OCI-LY1 (cell line): ENCODE measurements at regions not wholly inside any gene's neighbourhood (a gene's known extent, or its start where the extent isn't known, plus 50 kb on each side); places are given as distances from the start of the nearest gene placed in this dataset.

ENCODE experiments used
- H2AFZ ChIP-seq: fragments of 200-600 bp; sonication (generic), shearing (Covaris generic); 2 replicates; pipeline ENCODE4 v1.6.0; 2014; ENCODE audit warnings: antibody characterized with exemption, mild to moderate bottlenecking, low read length
- H3F3A ChIP-seq: fragments of 200-600 bp; sonication (generic), shearing (Covaris generic); 2 replicates; pipeline ENCODE4 v1.6.0; 2014; ENCODE audit warnings: mild to moderate bottlenecking, antibody characterized with exemption, low read length, moderate library complexity; ENCODE audit not compliant: insufficient read depth
- H3K27ac ChIP-seq: fragments of 200-600 bp; sonication (generic); 2 replicates; pipeline ENCODE4 v1.5.1; 2014; ENCODE audit warnings: low read length, mixed run types, mild to moderate bottlenecking, low read depth; ENCODE audit not compliant: poor library complexity, severe bottlenecking
- H3K27me3 ChIP-seq: fragments of 200-600 bp; sonication (generic); 2 replicates; pipeline ENCODE4 v1.6.0; 2014; ENCODE audit warnings: antibody characterized with exemption, mild to moderate bottlenecking, low read length, moderate library complexity; ENCODE audit not compliant: insufficient read depth
- H3K36me3 ChIP-seq: fragments of 200-600 bp; sonication (generic); 2 replicates; pipeline ENCODE4 v1.6.1; 2014; ENCODE audit warnings: mild to moderate bottlenecking, antibody characterized with exemption, low read length, moderate library complexity, mixed read lengths; ENCODE audit not compliant: insufficient read depth
- H3K4me1 ChIP-seq: fragments of 200-600 bp; sonication (generic); 2 replicates; pipeline ENCODE4 v1.5.1; 2014; ENCODE audit warnings: mild to moderate bottlenecking, low read length, moderate library complexity; ENCODE audit not compliant: insufficient read depth, severe bottlenecking
- H3K4me2 ChIP-seq: fragments of 200-600 bp; sonication (generic), shearing (Covaris generic); 2 replicates; pipeline ENCODE4 v1.6.1; 2014; ENCODE audit warnings: low read length
- H3K4me3 ChIP-seq: fragments of 200-600 bp; sonication (generic); 2 replicates; pipeline ENCODE4 v1.5.1; 2014; ENCODE audit warnings: low read length, low read depth, mild to moderate bottlenecking, mixed read lengths; ENCODE audit not compliant: poor library complexity, severe bottlenecking
- H3K79me2 ChIP-seq: fragments of 200-600 bp; shearing (Covaris generic); 2 replicates; pipeline ENCODE4 v1.6.1; 2016; ENCODE audit warnings: mixed run types, low read length, mixed read lengths; ENCODE audit not compliant: insufficient read depth
- H3K9ac ChIP-seq: fragments of 200-600 bp; sonication (generic), shearing (Covaris generic); 2 replicates; pipeline ENCODE4 v1.6.1; 2014; ENCODE audit warnings: mild to moderate bottlenecking, low read length, mixed read lengths
- H3K9me2 ChIP-seq: fragments of 200-600 bp; sonication (generic), shearing (Covaris generic); 2 replicates; pipeline ENCODE4 v1.6.1; 2014; ENCODE audit warnings: low read depth, mild to moderate bottlenecking, low read length, mixed read lengths
- H3K9me3 ChIP-seq: fragments of 200-600 bp; shearing (Covaris generic); 2 replicates; pipeline ENCODE4 v1.6.1; 2014; ENCODE audit warnings: low read length, mixed read lengths
- H4K20me1 ChIP-seq: fragments of 200-600 bp; sonication (generic), shearing (Covaris generic); 2 replicates; pipeline ENCODE4 v1.6.0; 2016; ENCODE audit warnings: mild to moderate bottlenecking, low read length; ENCODE audit not compliant: insufficient read depth
- EZH2 ChIP-seq: fragments of 200-600 bp; sonication (generic), shearing (Covaris generic); IDR thresholded peaks from 2 replicates; pipeline ENCODE4 v1.8.0; 2017; ENCODE audit warnings: borderline replicate concordance, mixed run types, mild to moderate bottlenecking, antibody characterized with exemption, low read length, moderate library complexity, mixed read lengths
- TF ChIP-seq, protein P1 (sequence below): fragments of 200-600 bp; sonication (generic), shearing (Covaris generic); IDR thresholded peaks from 2 replicates; pipeline ENCODE4 v1.5.1; 2017; ENCODE audit warnings: mild to moderate bottlenecking, antibody characterized with exemption, low read length, moderate library complexity, mixed read lengths

DNA sequence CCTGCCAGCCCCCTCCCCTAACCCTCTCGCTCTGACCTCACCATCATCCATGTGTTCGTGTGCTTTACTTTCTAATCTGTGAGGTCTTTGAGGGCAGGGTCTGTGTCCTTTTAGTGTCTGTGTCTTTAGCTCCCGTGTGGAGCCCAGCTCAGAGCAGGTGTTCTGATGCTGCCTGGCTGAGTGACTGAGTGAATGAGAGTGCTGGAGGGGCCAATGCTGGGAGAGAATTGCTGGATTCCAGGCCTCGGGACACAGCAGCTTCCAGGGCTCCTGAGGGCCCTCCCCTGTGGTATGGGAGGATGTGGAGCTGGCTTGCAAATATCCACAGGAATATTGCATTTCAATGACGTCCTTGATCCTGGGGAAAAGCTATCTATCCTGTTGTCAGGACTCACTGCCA, 160.6 kb downstream of the ANKRD30B start:
- TF ChIP-seq, protein P1, sequence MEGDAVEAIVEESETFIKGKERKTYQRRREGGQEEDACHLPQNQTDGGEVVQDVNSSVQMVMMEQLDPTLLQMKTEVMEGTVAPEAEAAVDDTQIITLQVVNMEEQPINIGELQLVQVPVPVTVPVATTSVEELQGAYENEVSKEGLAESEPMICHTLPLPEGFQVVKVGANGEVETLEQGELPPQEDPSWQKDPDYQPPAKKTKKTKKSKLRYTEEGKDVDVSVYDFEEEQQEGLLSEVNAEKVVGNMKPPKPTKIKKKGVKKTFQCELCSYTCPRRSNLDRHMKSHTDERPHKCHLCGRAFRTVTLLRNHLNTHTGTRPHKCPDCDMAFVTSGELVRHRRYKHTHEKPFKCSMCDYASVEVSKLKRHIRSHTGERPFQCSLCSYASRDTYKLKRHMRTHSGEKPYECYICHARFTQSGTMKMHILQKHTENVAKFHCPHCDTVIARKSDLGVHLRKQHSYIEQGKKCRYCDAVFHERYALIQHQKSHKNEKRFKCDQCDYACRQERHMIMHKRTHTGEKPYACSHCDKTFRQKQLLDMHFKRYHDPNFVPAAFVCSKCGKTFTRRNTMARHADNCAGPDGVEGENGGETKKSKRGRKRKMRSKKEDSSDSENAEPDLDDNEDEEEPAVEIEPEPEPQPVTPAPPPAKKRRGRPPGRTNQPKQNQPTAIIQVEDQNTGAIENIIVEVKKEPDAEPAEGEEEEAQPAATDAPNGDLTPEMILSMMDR: no peak
- TF ChIP-seq EZH2: no peak
- Histone ChIP-seq H3K79me2 (no peaks in the 10 kb centered on the region), H3K9me2 (no peaks in the 10 kb centered on the region), H4K20me1 (no peaks in the 10 kb centered on the region), H3K27me3 (no peaks in the 10 kb centered on the region), H3K4me2 (no peak overlapping the region), H2AFZ (no peak overlapping the region), H3K9me3 (no peaks in the 10 kb centered on the region), H3K27ac (no peak overlapping the region), H3K36me3 (no peaks in the 10 kb centered on the region), H3K4me3 (no peak overlapping the region), H3K9ac (no peak overlapping the region), H3F3A (no peaks in the 10 kb centered on the region), H3K4me1 (no peaks in the 10 kb centered on the region)

DNA sequence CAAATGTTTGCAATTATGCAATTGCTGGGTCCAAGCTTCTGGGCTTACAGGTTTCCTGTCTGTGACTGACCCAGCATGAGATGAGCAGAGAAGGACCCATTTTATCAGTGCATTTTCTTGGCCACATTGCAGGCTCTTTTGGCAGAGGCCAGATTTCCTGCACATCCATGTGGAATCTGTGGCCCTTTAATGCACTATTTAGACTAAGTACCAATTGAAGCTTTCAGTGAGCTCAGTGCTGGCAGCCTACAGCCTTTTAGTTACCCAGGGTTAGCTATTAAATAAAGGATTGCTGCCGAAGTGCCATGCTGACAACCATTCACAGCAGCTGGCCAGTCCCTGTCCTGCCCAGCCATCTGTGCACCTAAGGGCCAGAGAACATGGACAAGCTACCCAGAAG, 165.0 kb downstream of the ANKRD30B start:
- Histone ChIP-seq H3K9me3 (no peaks in the 10 kb centered on the region), H3K9ac (no peak overlapping the region), H3K4me2 (no peak overlapping the region), H3K27ac (no peak overlapping the region), H3K9me2 (no peaks in the 10 kb centered on the region), H3K79me2 (no peaks in the 10 kb centered on the region), H3K27me3 (no peaks in the 10 kb centered on the region; the same call in 1 of the 2 replicates), H3K4me3 (no peak overlapping the region), H3K4me1 (no peaks in the 10 kb centered on the region), H3K36me3 (no peaks in the 10 kb centered on the region), H3F3A (no peaks in the 10 kb centered on the region), H4K20me1 (no peaks in the 10 kb centered on the region), H2AFZ (no peak overlapping the region)
- TF ChIP-seq, protein P1: no peak
- no peak for TF ChIP-seq EZH2

DNA sequence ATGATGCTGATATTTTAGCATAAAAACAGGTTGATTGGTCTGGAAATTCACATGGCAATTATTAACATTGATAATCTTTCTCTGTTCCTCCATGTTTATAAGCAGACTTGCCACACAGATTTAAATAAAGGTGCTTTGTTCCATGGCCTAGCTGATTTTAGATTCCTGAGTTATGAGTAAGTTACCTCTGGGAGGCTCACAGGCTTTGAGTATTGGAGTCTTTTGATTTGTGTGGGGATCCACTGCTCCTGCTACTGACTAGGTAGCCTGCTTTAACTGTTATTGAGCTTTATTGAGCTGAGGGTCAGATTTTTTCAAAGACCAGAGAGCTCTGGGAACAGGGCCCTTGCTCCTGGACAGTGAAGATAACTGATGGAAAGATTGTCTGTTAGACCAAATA, 166.1 kb downstream of the ANKRD30B start:
- Histone ChIP-seq H3K4me1 (no peaks in the 10 kb centered on the region), H2AFZ (no peak overlapping the region)

More for the DNA sequence above, 166.1 kb downstream of the ANKRD30B start:
- Histone ChIP-seq H3K27ac (no peak overlapping the region), H3K27me3 (no peaks in the 10 kb centered on the region; the same call in 1 of the 2 replicates), H3K9me3 (no peaks in the 10 kb centered on the region), H3K9me2 (no peaks in the 10 kb centered on the region), H3K4me2 (no peak overlapping the region), H3K9ac (no peak overlapping the region), H3K36me3 (no peaks in the 10 kb centered on the region), H4K20me1 (no peaks in the 10 kb centered on the region), H3F3A (no peaks in the 10 kb centered on the region), H3K79me2 (no peaks in the 10 kb centered on the region), H3K4me3 (no peak overlapping the region)
- TF ChIP-seq, protein P1: no peak
- TF ChIP-seq EZH2: no peak
